Ascending aorta (tissue), 2 donors: ENCODE measurements at regions not wholly inside any gene's neighbourhood (a gene's known extent, or its start where the extent isn't known, plus 50 kb on each side); places are given as distances from the start of the nearest gene placed in this dataset.

Experiments used
- DNase-seq, 2 donors: peaks; one replicate each; pipeline ENCODE4 v3.0.0-alpha.2; 2019; ENCODE audit warnings: low spot score in 2 of 2
- H3K27ac ChIP-seq, 2 donors: fragments of 200-600 bp; sonication (generic); one replicate each; pipeline ENCODE4 v1.5.1; 2016 to 2017; ENCODE audit warnings: mild to moderate bottlenecking in 1 of 2
- H3K27me3 ChIP-seq: fragments of 200-600 bp; sonication (generic); one replicate; pipeline ENCODE4 v1.5.1; 2017
- H3K36me3 ChIP-seq, 2 donors: fragments of 200-600 bp; sonication (generic); one replicate each; pipeline ENCODE4 v1.5.1; 2016
- H3K4me1 ChIP-seq, 2 donors: fragments of 200-600 bp; sonication (generic); one replicate each; pipeline ENCODE4 v1.5.1; 2016 to 2017; ENCODE audit warnings: mild to moderate bottlenecking in 1 of 2
- H3K4me3 ChIP-seq, 2 donors: fragments of 200-600 bp; sonication (generic); one replicate each; pipeline ENCODE4 v1.5.1; 2016 to 2017; ENCODE audit warnings: mild to moderate bottlenecking in 1 of 2
- H3K9me3 ChIP-seq, 2 donors: fragments of 200-600 bp; sonication (generic); one replicate each; pipeline ENCODE4 v1.5.1; 2016
- intact Hi-C: fragments of 100-400 bp; cut with DNase I; formaldehyde crosslinking; loops from one replicate; pipeline ENCODE4 v1.15.1; 2023
- TF ChIP-seq, protein P1 (sequence below), 3 experiments: fragments of 200-600 bp in 2 of 3; fragments of 450-650 bp in 1 of 3; sonication (generic) in 2 of 3; IDR thresholded peaks; one replicate each; pipeline ENCODE4 v1.5.1; 2016 to 2019; ENCODE audit warnings: antibody characterized with exemption in 3 of 3, mild to moderate bottlenecking in 1 of 3, moderate library complexity in 1 of 3

DNA sequence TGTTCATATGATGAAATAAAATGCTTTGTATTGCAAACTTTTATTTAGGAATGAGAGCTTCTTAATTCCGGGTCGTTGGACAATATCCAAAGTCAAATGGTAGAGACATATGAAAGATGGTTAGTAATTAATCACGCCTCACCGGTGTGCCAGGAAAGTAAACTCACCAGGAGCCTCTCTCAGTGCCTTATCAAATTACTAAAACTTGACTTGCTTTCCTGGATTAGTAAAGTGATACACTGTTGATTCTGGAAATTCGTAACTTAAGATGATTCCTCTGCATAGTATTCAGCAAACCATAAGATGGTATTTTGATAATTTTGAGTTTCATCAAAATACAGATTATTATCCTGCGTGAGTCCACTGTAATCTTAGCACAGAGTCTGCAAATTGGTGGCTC, 115.2 kb downstream of the PAX1 start:
- Histone ChIP-seq H3K4me1 (no peaks in the 10 kb centered on the region), H3K27ac (no peak overlapping the region), H3K36me3 (no peaks in the 10 kb centered on the region), H3K27me3 (no peaks in the 10 kb centered on the region), H3K9me3 (peaks cover 0 to 4% of the 10 kb centered on the region in 2 donors), H3K4me3 (no peak overlapping the region)
- TF ChIP-seq, protein P1, sequence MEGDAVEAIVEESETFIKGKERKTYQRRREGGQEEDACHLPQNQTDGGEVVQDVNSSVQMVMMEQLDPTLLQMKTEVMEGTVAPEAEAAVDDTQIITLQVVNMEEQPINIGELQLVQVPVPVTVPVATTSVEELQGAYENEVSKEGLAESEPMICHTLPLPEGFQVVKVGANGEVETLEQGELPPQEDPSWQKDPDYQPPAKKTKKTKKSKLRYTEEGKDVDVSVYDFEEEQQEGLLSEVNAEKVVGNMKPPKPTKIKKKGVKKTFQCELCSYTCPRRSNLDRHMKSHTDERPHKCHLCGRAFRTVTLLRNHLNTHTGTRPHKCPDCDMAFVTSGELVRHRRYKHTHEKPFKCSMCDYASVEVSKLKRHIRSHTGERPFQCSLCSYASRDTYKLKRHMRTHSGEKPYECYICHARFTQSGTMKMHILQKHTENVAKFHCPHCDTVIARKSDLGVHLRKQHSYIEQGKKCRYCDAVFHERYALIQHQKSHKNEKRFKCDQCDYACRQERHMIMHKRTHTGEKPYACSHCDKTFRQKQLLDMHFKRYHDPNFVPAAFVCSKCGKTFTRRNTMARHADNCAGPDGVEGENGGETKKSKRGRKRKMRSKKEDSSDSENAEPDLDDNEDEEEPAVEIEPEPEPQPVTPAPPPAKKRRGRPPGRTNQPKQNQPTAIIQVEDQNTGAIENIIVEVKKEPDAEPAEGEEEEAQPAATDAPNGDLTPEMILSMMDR (IDR thresholded peaks at IDR 0.05), result no peak
- intact Hi-C loops, result no loop called here
- DNase-seq, result no peak

DNA sequence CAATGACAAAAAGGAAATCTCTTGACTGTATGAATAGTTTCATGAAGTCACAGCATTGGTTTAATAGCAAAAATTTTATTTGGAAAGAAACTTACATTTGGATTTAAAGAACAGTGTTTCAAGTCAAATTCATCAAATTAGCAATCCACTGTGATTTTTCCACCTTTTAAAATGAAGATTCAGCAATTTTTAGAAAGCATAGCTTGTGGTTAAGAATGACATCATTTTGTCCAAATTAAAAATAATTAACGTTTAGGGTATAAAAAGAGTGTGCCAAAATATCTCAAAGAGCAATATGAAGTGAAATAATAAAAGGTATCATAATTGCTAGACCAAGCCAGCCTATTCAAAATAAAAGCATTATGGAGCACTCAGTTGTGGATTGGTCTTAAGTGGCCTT, 114.6 kb downstream of the PAX1 start:
- intact Hi-C loops, result no loop called here
- Histone ChIP-seq H3K9me3 (peaks cover 0 to 4% of the 10 kb centered on the region in 2 donors), H3K4me3 (no peak overlapping the region), H3K27me3 (no peaks in the 10 kb centered on the region), H3K4me1 (no peaks in the 10 kb centered on the region), H3K36me3 (no peaks in the 10 kb centered on the region), H3K27ac (no peak overlapping the region)
- no peak for DNase-seq
- TF ChIP-seq, protein P1 (IDR thresholded peaks at IDR 0.05), result no peak

DNA sequence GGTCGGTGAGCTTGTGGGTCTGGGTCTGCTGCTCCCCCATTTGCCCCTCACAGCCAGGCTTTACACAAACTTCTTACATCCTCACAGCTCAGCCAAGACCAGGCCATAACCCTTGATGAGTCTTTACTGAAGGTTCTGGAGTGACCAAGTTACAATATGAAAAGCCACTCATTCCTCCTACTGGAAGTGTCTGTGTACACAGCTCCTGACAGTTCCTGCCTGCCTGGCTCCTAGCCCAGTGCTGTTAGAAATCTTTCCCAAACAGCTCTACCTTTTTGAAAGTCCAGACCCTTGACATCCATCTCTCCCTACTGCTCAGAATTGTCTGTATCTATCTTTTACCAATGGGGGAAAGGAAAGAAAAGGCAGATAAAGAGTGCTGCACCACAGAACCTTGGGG, 106.9 kb downstream of the PAX1 start:
- TF ChIP-seq, protein P1 (IDR thresholded peaks at IDR 0.05), result no peak
- Histone ChIP-seq H3K9me3 (no peaks in the 10 kb centered on the region), H3K27me3 (no peaks in the 10 kb centered on the region), H3K27ac (no peak overlapping the region), H3K4me1 (no peaks in the 10 kb centered on the region), H3K4me3 (no peak overlapping the region), H3K36me3 (no peaks in the 10 kb centered on the region)
- intact Hi-C loops, result no loop called here
- no peak for DNase-seq

DNA sequence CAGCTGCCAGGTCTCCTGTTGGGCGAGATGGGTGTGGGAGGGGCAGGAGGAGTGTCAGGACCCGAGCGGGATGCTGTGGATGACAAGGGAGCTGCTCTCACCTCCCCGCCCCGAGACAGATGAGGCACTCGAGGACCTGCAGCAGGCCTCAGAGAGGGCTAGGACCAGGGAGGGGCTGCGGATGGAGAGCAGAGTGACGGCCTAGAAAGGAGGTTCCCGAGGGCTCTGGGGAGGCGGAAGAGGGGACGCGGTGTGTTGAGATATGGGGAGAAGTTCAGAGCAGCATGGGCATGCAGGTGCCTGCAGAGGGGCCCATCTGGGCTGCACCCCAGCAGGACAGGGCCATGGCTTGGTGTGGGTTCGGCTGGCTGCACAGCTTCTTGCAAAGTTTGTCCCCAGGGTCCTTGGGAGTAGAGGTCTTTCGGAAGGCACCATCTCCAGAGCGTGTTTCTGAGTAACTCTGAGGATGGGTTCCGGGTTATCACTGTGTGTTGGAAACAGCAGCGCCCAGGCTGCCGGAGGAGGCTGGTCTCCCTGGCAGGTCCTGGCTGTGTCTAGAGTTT, 104.6 kb downstream of the PAX1 start:
- H3K9me3 ChIP-seq, result no peaks in the 10 kb centered on the region
- no peaks in the 10 kb centered on the region for H3K36me3 ChIP-seq
- no peak overlapping the region for H3K4me3 ChIP-seq
- H3K27ac ChIP-seq, result no peak overlapping the region
- no peaks in the 10 kb centered on the region for H3K4me1 ChIP-seq
- TF ChIP-seq, protein P1 (IDR thresholded peaks at IDR 0.05), result no peak
- intact Hi-C loops, result loop anchor here (5.0 to 10.0 kb wide), 2 partner anchors 55 to 297 kb away; no protein-coding TSS in a partner anchor
- no peaks in the 10 kb centered on the region for H3K27me3 ChIP-seq
- DNase-seq, result no peak

DNA sequence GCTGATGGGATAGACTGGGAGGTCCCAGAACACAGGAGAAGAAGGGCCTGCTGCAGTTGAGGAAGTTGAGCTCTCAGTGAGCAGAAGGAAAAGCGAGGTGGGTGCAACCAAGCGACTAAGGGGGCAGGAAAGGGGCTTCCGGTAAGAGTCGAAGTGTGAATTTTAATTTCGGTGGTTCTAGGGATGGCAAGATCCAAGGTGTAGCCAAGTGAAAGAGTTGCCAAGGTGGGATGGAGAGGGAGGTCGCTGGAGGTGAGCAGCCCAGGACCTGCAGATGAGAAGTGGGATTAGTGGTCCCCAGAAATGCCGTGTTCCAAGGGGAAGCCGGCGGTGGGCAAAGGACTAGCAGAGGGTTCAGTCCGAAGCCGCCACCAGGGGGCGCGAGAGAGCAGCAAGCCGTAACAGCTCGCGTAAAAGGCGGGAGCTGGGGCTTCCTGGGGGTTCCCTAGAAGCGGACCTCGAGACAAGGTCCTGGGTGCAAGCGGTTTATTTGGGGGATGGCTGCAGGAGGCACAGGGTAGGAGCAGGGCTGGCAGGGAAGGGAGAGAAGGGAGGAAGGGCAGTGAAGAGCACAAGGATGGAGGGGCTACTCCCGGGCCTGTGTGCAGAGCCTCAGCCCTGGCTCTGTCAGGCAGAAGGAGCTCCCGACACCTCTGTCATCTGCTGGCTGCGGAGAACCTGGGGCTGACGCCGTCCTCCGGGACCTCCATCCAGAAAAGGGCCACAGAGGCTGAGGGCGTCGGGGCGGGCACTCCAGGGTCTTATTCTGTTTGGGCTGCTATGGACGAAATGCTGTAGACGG, 103.6 kb downstream of the PAX1 start:
- intact Hi-C loops, result loop anchor here (5.0 to 10.0 kb wide), 2 partner anchors 54 to 298 kb away; no protein-coding TSS in a partner anchor
- no peak for DNase-seq
- H3K4me3 ChIP-seq, result no peak overlapping the region
- no peaks in the 10 kb centered on the region for H3K36me3 ChIP-seq
- no peaks in the 10 kb centered on the region for H3K4me1 ChIP-seq
- H3K27me3 ChIP-seq, result no peaks in the 10 kb centered on the region
- H3K9me3 ChIP-seq, result no peaks in the 10 kb centered on the region
- TF ChIP-seq, protein P1 (IDR thresholded peaks at IDR 0.05), result peak in 2 of 3 experiments; percentile 38 to 53
- H3K27ac ChIP-seq, result no peak overlapping the region
